Heart right ventricle (tissue), 16 donors: ENCODE measurements at regions not wholly inside any gene's neighbourhood (a gene's known extent, or its start where the extent isn't known, plus 50 kb on each side); places are given as distances from the start of the nearest gene placed in this dataset.

Source experiments
- ATAC-seq, 8 donors: fragments of 200-7000 bp; cut with Tn5 transposase; one replicate each; pipeline ENCODE4 v1.9.1; 2020; ENCODE audit warnings: mild to moderate bottlenecking in 8 of 8, moderate library complexity in 8 of 8, moderate number of reproducible peaks in 1 of 8
- DNase-seq, 2 donors: peaks; one replicate each; pipeline ENCODE4 v3.0.0-alpha.2; 2020
- H3K27ac ChIP-seq, 10 donors: fragments of 200-600 bp; sonication (generic) in 2 of 10; one replicate each; pipeline versions ENCODE4 v1.5.0 to v1.8.0; 2020 to 2022; ENCODE audit warnings: mild to moderate bottlenecking in 3 of 10
- H3K27me3 ChIP-seq, 7 donors: fragments of 200-600 bp; one replicate each; pipeline ENCODE4 v1.8.0; 2021 to 2022; ENCODE audit warnings: mild to moderate bottlenecking in 2 of 7
- H3K36me3 ChIP-seq, 9 donors: fragments of 200-600 bp; sonication (generic) in 1 of 9; one replicate each; pipeline versions ENCODE4 v1.5.0 to v1.8.0; 2020 to 2022; ENCODE audit warnings: mild to moderate bottlenecking in 2 of 9
- H3K4me1 ChIP-seq, 9 donors: fragments of 200-600 bp; sonication (generic) in 1 of 9; one replicate each; pipeline versions ENCODE4 v1.5.0 to v1.8.0; 2020 to 2022; ENCODE audit warnings: mild to moderate bottlenecking in 4 of 9
- H3K4me3 ChIP-seq, 10 donors: fragments of 200-600 bp; sonication (generic) in 2 of 10; one replicate each; pipeline versions ENCODE4 v1.5.0 to v1.8.0; 2020 to 2022; ENCODE audit warnings: mild to moderate bottlenecking in 7 of 10, moderate library complexity in 2 of 10
- H3K9me3 ChIP-seq, 11 donors: fragments of 200-600 bp in 10 of 11; sonication (generic) in 2 of 11; one replicate each; pipeline versions ENCODE4 v1.5.0 to v1.8.0; 2013 to 2022; ENCODE audit warnings: mild to moderate bottlenecking in 2 of 11, control low read depth in 1 of 11, moderate library complexity in 1 of 11
- WGBS, 2 donors: extraction: QIAGEN DNeasy Blood & Tissue Kit; methylation state at CpG; one replicate each; pipeline ENCODE4 v1.1.7; 2013; ENCODE audit warnings: inconsistent platforms in 1 of 2; 5-methylcytosine and 5-hydroxymethylcytosine counted together
- intact Hi-C, 10 donors: fragments of 100-400 bp; cut with DNase I; formaldehyde crosslinking; loops; one replicate each; pipeline versions ENCODE4 v1.11.1 to v1.14.2; 2022
- TF ChIP-seq, protein P1 (sequence below), 9 donors: fragments of 200-600 bp; sonication (generic) in 2 of 9; IDR thresholded peaks; one replicate each; pipeline versions ENCODE4 v1.5.0 to v1.8.0; 2021 to 2022; ENCODE audit warnings: antibody characterized with exemption in 9 of 9, mild to moderate bottlenecking in 5 of 9, moderate library complexity in 1 of 9
- donor health status: Arrhythmogenic right ventricular cardiomyopathy.
- donor health status: ischemic (EF 13 %, LVEDD 7.1; RV severe dilation, severe dysfunction).
- donor health status: healthy with polysubstance abuse.
- donor health status: DM: no; HTN: yes; CAD: no.
- donor health status: DM: no; HTN: no; CAD: no.
- donor health status: ischemic (EF 25% LVEDD 6.9; RV normal size, moderate dysfunction).
- donor health status: ischemic (EF 25% LVEDD 5.7; RV mildly dilated, moderate dysfunction).
- donor health status: healthy.
- donor health status: DM: yes; HTN: yes; CAD: no.
- donor health status: Ischemic cardiomyopathy.
- donor health status: ischemic (EF 35%, LVEDD 5.7; RV mildly dilated, moderate dysfunction).
- donor health status: nonischemic (EF 11% LVEDD 7.7; RV severe dilation, severe dysfunction).
- donor health status: DM: yes; HTN: yes; CAD: no.
- donor health status: PGD.
- donor health status: ischemic (EF 29% LVEDD 5.4; RV normal size, mild dysfunction).
- donor health status: nonischemic (EF 23%, LVEDD 6.1; RV moderate dilation, normal function).

DNA sequence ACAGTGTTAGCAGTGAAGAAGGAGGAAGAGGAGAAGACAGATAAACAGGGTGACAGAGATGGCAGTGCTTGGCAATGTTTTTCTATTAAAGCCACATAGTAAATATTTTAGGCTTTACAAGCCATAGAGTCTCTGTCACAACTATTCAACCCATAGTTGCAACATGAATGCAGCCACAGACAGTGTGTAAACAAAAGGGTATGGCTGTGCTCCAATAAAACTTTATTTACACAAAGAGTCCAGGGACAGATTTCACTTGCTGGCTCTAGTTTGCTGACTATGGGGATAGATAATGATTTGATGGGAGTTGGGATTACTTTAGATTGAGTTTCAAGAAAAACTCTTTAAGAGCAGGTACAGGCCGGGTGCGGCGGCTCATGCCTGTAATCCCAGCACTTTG, 224.8 kb upstream of the SEMA6A start:
- Histone ChIP-seq H3K4me1 (no peaks in the 10 kb centered on the region), H3K27ac (no peak overlapping the region), H3K4me3 (no peak overlapping the region), H3K36me3 (no peaks in the 10 kb centered on the region), H3K27me3 (no peaks in the 10 kb centered on the region), H3K9me3 (peaks cover 0 to 11% (median 0%) of the 10 kb centered on the region in 11 donors)
- TF ChIP-seq, protein P1, sequence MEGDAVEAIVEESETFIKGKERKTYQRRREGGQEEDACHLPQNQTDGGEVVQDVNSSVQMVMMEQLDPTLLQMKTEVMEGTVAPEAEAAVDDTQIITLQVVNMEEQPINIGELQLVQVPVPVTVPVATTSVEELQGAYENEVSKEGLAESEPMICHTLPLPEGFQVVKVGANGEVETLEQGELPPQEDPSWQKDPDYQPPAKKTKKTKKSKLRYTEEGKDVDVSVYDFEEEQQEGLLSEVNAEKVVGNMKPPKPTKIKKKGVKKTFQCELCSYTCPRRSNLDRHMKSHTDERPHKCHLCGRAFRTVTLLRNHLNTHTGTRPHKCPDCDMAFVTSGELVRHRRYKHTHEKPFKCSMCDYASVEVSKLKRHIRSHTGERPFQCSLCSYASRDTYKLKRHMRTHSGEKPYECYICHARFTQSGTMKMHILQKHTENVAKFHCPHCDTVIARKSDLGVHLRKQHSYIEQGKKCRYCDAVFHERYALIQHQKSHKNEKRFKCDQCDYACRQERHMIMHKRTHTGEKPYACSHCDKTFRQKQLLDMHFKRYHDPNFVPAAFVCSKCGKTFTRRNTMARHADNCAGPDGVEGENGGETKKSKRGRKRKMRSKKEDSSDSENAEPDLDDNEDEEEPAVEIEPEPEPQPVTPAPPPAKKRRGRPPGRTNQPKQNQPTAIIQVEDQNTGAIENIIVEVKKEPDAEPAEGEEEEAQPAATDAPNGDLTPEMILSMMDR (IDR thresholded peaks at IDR 0.05): no peak
- ATAC-seq (no peak), DNase-seq (no peak)
- WGBS, 2 donors: 97 to 99% methylated on average over 3 of the region's 3 CpGs
- intact Hi-C loops: no loop called here

DNA sequence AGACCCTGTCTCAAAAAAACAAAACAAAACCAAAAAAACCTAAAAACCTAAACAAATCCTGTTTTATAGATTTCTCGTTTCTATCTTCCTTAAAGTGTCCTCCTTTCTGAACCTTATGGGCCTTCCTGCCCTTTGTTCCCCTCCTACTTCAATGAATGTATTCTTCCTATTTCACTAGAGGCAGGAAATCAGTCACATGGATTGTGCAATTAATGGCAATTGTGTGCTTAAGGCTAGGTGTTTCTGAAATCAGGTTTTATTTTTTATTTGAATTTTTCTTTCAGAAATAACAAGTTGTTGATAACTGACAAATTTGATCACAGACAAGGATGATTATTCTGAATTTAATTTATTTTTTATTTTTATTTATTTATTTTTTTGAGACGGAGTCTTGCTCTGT, 220.6 kb upstream of the SEMA6A start:
- WGBS, 2 donors: 86 to 87% methylated on average over 2 of the region's 2 CpGs
- Histone ChIP-seq H3K9me3 (peaks cover 0 to 17% (median 1%) of the 10 kb centered on the region in 11 donors), H3K4me3 (no peak overlapping the region), H3K27ac (no peak overlapping the region), H3K36me3 (no peaks in the 10 kb centered on the region), H3K27me3 (no peaks in the 10 kb centered on the region), H3K4me1 (no peaks in the 10 kb centered on the region)
- DNase-seq (no peak), ATAC-seq (no peak)
- TF ChIP-seq, protein P1 (IDR thresholded peaks at IDR 0.05): no peak
- intact Hi-C loops: no loop called here

DNA sequence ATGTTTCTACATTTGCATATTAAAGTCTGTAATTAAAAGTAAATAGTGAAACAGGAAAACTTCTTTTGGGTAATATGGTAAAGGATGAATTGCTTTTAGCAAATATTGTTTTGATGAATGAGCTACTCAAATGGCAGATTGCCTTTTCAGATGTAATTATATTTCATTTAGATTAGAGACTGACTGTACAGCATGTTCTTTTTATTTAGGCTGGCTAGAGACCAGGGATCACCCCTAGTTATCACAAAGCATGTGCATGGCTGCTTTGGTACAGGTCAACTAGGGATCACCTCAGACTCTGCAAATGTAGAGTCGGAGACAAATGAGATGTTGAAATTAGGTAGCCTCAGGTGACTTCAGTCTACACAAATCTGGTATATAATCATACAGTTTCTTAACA, 214.9 kb upstream of the SEMA6A start:
- H3K27ac ChIP-seq: peak overlapping the region in 6 of 10 donors; percentile 28 to 54 (median 40)
- TF ChIP-seq, protein P1 (IDR thresholded peaks at IDR 0.05): no peak
- 61 to 74% methylated on average over 1 of the region's 1 CpG for WGBS, 2 donors
- DNase-seq (no peak), ATAC-seq (peak in 6 of 8 donors; percentile 33 to 88 (median 52))
- H3K4me1 ChIP-seq: peaks cover 0 to 18% (median 5%) of the 10 kb centered on the region in 9 donors
- H3K9me3 ChIP-seq: peaks cover 0 to 18% (median 7%) of the 10 kb centered on the region in 11 donors
- no peaks in the 10 kb centered on the region for H3K27me3 ChIP-seq
- H3K4me3 ChIP-seq: no peak overlapping the region
- intact Hi-C loops: loop anchor here in 4 of 10 donors (5.0 to 10.0 kb wide), 2 partner anchors 115 to 212 kb away; no protein-coding TSS in a partner anchor
- H3K36me3 ChIP-seq: no peaks in the 10 kb centered on the region

DNA sequence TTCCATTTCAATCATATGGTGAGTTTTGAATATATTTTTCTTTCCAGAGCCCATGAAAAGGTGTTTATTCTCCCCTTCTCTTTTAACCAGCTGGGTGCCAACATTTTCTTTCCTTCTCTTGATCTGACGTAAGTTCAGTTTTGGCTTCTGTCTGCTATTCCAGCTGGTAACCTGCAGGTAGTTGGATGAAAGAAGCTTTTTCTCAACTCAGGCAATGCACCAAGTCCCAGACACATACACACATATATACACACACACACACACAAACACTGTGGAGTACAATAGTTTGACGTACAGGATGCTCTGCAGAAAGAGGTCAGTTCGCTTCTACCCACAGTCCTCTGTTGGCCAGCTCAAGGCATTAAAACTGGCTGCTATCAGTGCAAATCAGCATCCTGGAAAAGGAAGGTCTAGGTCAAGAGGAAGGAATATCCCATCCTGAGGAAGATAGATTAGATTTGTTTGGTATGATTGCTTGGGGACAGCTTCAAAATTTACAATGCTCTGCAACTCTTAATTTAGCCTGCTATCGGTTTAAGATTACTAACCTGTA, 214.3 kb upstream of the SEMA6A start:
- intact Hi-C loops: loop anchor here in 4 of 10 donors (5.0 to 10.0 kb wide), 2 partner anchors 114 to 212 kb away; no protein-coding TSS in a partner anchor
- Histone ChIP-seq H3K36me3 (no peaks in the 10 kb centered on the region), H3K4me3 (no peak overlapping the region), H3K9me3 (peaks cover 0 to 18% (median 7%) of the 10 kb centered on the region in 11 donors), H3K27ac (peak overlapping the region in 7 of 10 donors; percentile 38 to 68 (median 58)), H3K4me1 (peaks cover 0 to 18% (median 5%) of the 10 kb centered on the region in 9 donors), H3K27me3 (no peaks in the 10 kb centered on the region)
- ATAC-seq: peak; percentile 89 to 99 (median 96)
- TF ChIP-seq, protein P1 (IDR thresholded peaks at IDR 0.05): no peak
- DNase-seq: peak in 1 of 2 donors; percentile 63
- 49 to 51% methylated on average over 4 of the region's 4 CpGs for WGBS, 2 donors
